ENCODE measurements at regions not wholly inside any gene's neighbourhood (a gene's known extent, or its start where the extent isn't known, plus 50 kb on each side); places are given as distances from the start of the nearest gene placed in this dataset.

DNA sequence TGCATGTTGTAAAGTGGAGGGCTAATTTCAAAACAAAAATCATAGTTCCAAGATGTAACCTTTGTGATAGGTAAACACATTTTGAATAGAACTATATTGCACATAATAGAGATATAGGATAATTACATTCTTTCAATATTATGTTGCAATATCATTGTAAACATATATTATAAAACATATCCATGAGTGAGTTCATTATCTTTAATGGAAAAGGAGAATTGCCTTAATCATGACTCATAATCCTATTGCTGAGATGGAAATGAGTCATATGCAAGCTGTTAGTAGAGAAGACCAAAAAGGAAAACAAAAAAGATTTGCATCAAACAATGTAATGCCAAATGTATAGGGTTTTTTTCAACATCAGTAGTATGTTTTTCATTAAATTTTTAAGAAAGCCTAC is 73.7 kb upstream of the WDR44 start:
- TF ChIP-seq CTCF (IDR thresholded peaks at IDR 0.05; ENCODE audit: insufficient read depth, low read depth, low read length) (no peak), EZH2 (IDR thresholded peaks at IDR 0.05; ENCODE audit: insufficient read depth, low read length) (no peak)
